GM10266 (cell line): ENCODE measurements at regions not wholly inside any gene's neighbourhood (a gene's known extent, or its start where the extent isn't known, plus 50 kb on each side); places are given as distances from the start of the nearest gene placed in this dataset.

Experiments
- DNase-seq: peaks from one replicate; pipeline ENCODE4 v3.0.0; 2012; ENCODE audit errors: extremely low spot score
- TF ChIP-seq, protein P1 (sequence below): IDR thresholded peaks from 2 replicates; pipeline ENCODE4 v1.5.1; 2012; ENCODE audit warnings: mild to moderate bottlenecking, low read depth; ENCODE audit not compliant: control insufficient read depth, insufficient read depth; ENCODE audit errors: missing control alignments

DNA sequence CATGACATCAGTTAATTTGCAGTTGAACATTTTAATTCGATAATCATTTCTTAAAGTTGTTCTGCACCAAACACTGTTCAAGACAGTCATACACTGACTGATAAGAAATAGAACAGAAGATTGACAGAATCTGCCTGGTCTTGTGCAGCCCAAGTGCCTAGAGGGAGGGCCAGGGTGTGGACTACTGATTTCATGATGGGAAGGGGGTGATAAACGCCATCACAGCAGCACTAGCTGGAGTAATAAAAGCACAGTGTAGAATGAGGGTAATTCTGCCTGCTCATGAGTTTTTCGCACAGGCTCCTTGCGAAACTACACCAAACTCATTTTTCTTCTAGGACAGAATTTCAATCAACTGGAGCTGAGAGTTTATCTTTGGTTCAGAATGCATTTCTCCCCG, 270.1 kb downstream of the ARL4A start:
- no peak for DNase-seq
- TF ChIP-seq, protein P1, sequence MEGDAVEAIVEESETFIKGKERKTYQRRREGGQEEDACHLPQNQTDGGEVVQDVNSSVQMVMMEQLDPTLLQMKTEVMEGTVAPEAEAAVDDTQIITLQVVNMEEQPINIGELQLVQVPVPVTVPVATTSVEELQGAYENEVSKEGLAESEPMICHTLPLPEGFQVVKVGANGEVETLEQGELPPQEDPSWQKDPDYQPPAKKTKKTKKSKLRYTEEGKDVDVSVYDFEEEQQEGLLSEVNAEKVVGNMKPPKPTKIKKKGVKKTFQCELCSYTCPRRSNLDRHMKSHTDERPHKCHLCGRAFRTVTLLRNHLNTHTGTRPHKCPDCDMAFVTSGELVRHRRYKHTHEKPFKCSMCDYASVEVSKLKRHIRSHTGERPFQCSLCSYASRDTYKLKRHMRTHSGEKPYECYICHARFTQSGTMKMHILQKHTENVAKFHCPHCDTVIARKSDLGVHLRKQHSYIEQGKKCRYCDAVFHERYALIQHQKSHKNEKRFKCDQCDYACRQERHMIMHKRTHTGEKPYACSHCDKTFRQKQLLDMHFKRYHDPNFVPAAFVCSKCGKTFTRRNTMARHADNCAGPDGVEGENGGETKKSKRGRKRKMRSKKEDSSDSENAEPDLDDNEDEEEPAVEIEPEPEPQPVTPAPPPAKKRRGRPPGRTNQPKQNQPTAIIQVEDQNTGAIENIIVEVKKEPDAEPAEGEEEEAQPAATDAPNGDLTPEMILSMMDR = no peak

DNA sequence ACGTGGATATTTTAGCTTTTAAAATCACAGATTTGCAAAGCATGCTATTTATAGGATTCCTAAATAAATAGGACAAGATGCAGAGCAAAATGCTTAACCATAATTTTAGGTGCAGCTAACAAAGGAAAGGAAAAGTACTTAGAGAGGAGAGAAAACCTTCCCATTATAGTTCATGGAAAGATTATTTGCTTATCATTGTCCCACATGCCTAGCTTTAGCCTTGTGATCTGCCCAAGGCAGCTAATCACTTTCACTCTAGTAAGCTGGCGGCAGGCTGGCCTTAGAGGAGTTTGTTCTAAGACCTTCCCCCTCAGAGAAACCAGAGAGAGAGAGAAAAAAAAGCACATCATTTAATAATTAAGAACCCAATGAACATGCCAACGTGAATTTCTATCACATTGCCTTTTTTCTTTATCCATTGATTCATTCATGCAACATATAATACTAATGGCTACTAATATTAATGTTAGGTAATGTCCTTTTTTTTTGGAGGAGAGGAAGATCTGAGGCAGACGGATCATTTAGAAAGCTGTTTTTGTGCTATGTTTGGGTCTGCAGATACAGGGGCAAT, 274.6 kb downstream of the ARL4A start:
- no peak for DNase-seq
- TF ChIP-seq, protein P1 = no peak

DNA sequence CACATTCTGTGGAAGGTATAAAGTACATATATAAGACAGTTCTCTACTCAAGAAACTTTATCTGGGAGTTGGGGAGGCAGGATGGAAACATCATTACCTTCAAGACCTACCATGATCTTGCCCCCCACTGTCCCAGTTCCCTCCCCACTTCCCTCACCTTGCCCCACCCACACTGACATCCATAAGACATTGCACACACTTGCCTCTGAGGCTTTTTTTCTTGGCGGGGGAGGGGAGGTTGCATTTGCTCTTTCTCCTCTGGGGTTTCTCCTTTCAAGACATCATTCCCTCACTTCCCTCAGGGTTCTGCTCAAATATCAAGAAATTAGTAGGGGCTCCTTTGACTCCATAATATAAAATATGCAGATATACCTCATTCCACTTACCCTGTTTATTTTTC, 276.0 kb downstream of the ARL4A start:
- DNase-seq = no peak
- TF ChIP-seq, protein P1 = no peak

DNA sequence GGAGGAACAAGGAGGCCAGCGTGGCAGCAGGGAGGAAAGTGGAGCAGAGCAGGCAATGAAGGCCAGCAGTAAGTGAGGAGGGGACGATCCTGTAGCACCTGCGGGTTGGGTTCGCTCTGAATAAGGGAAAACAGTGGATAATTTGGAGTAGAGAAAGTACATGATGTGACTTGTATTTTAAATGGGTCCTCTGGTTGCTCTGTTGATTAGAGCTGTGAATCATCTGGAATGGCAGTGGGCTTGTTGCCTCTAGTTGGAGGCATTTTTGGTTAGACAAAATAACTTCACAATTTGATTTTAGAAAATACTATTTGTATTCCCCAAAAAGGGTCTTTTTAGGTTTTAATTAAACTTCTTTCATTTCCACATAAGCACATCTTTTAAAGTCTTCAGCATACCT, 277.4 kb downstream of the ARL4A start:
- TF ChIP-seq, protein P1 = no peak
- no peak for DNase-seq

DNA sequence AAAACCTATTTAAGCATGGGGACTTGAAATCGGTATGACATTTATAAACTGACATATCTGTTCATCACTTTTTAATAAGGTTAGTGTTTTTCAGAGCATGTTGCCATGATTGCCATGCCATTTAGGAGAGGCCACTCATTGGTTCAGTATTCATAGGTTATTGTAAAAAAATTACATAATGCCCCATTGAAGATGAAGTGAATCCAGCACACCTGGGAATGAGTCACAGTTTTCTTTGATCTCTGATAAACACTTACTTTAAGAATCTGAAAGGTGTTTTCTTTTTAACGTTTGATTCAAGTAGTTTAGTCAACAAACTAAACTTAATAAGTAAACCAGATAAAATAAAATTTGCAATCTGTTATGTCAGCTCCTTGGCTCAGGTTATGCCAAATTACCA, 278.3 kb downstream of the ARL4A start:
- TF ChIP-seq, protein P1 = no peak
- no peak for DNase-seq

DNA sequence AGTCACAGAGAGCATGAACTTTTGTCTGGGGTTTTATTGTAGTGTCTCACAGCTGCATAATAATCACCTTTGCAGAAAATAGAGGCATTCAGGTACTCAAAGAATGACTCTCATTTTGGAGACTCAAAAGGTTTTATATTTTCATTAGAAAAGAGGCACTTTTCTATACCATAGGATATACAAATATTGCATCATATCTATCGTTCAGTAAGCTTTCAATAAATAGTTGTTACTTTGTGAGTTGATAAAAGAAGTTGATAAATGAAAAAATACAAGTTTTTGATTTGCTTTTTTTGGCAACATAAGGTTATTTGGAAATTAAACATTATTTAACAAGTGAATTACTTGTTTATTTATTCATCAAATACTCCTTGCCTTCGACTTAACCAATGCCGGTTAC, 279.9 kb downstream of the ARL4A start:
- DNase-seq = no peak
- TF ChIP-seq, protein P1 = no peak

DNA sequence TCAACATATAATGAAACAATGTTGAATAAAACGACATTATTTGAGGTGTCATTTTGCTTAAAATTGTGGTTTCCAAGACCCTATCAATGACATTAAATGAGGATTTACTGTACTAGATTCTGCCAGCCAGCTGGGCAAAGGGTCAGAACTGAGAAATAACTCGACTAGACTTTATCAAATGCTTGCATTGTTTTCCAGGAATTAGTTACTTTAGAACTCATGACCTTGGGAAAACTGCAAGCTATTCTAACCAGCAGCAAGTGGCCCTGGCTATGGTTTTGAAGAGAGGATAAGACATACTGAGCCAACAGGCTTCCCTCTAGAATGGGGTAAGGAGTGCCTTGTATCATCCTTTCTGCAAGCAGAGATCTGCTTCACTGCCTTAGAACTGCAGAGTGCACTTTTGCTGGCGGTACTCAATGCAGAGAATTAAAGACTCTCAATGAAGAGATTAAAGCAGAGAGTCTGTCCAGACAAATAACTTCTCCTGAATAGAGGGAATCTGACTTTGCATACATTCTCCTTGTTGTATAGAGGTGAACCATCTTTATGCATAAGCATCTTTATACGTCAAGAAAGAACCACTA, 281.5 kb downstream of the ARL4A start:
- no peak for DNase-seq
- TF ChIP-seq, protein P1 = no peak
